Cardiac septum (tissue), 1 donor: ENCODE measurements at regions not wholly inside any gene's neighbourhood (a gene's known extent, or its start where the extent isn't known, plus 50 kb on each side); places are given as distances from the start of the nearest gene placed in this dataset.
"Not testable (repeated sequence)": the region's sequence is repeated elsewhere in the genome, so short reads cannot be mapped to it uniquely, and the experiment has no call there.

Experiments used
- DNase-seq: peaks from one replicate; pipeline ENCODE4 v3.0.0-alpha.2; 2020; ENCODE audit warnings: low spot score
- intact Hi-C: fragments of 100-400 bp; cut with DNase I; formaldehyde crosslinking; loops from one replicate; pipeline ENCODE4 v1.14.0; 2022
- donor health status: DM: no; HTN: no; CAD: no.

GRCh38 chr4:99763635-99764101 is 53.0 kb upstream of the DAPP1 start:
- DNase-seq, result no peak
- intact Hi-C loops, result no loop called here

GRCh38 chr4:99762728-99763127 is 53.9 kb upstream of the DAPP1 start:
- intact Hi-C loops, result no loop called here
- no peak for DNase-seq

- DNase-seq, result no peak
- intact Hi-C loops, result no loop called here
These were observed 56.6 kb upstream of the DAPP1 start for GRCh38 chr4:99759988-99760387.

GRCh38 chr4:99759346-99759984 is 57.2 kb upstream of the DAPP1 start:
- DNase-seq, result no peak

GRCh38 chr4:99755223-99755944 is 61.2 kb upstream of the DAPP1 start:
- intact Hi-C loops, result no loop called here
- no peak for DNase-seq

More at GRCh38 chr4:99759346-99759984, 57.2 kb upstream of the DAPP1 start:
- intact Hi-C loops, result no loop called here

- no peak for DNase-seq
- intact Hi-C loops, result no loop called here
These were observed 61.9 kb upstream of the DAPP1 start for GRCh38 chr4:99754756-99755155.

GRCh38 chr4:99753931-99754330 is 62.7 kb upstream of the DAPP1 start:
- no peak for DNase-seq
- intact Hi-C loops, result no loop called here

GRCh38 chr4:99749445-99750391 is 66.9 kb upstream of the DAPP1 start:
- intact Hi-C loops, result no loop called here
- DNase-seq, result no peak

- DNase-seq, result no peak
- intact Hi-C loops, result no loop called here
These were observed 70.2 kb upstream of the DAPP1 start for GRCh38 chr4:99746443-99746842.

GRCh38 chr4:99736846-99737245 is 79.2 kb upstream of the C4orf54 start:
- no peak for DNase-seq
- intact Hi-C loops, result no loop called here

GRCh38 chr4:99735822-99736221 is 78.2 kb upstream of the C4orf54 start:
- intact Hi-C loops, result no loop called here
- no peak for DNase-seq

- intact Hi-C loops, result no loop called here
- DNase-seq, result no peak
These were observed 77.1 kb upstream of the C4orf54 start for GRCh38 chr4:99734583-99735322.

- intact Hi-C loops, DNase-seq: not testable (repeated sequence)
These were observed 75.8 kb upstream of the C4orf54 start for GRCh38 chr4:99733455-99733854.

- intact Hi-C loops, result loop anchor here (10.0 kb wide), 2 partner anchors 74 to 114 kb away; partner anchors contain the start of gene C4orf54
These were observed 71.6 kb upstream of the C4orf54 start for GRCh38 chr4:99729186-99729585.

GRCh38 chr4:99724067-99724466 is 66.4 kb upstream of the C4orf54 start:
- intact Hi-C loops, result loop anchor here (5.0 to 10.0 kb wide), 5 partner anchors 42 to 162 kb away; partner anchors contain the start of genes C4orf54 and TRMT10A

More at GRCh38 chr4:99729186-99729585, 71.6 kb upstream of the C4orf54 start:
- no peak for DNase-seq

GRCh38 chr4:99723612-99724011 is 66.0 kb upstream of the C4orf54 start:
- intact Hi-C loops, result loop anchor here (5.0 to 10.0 kb wide), 5 partner anchors 41 to 161 kb away; partner anchors contain the start of genes C4orf54 and TRMT10A

More at GRCh38 chr4:99724067-99724466, 66.4 kb upstream of the C4orf54 start:
- no peak for DNase-seq

GRCh38 chr4:99722725-99723124 is 65.1 kb upstream of the C4orf54 start:
- intact Hi-C loops, result loop anchor here (5.0 to 10.0 kb wide), 5 partner anchors 40 to 160 kb away; partner anchors contain the start of genes C4orf54 and TRMT10A
- no peak for DNase-seq

More at GRCh38 chr4:99723612-99724011, 66.0 kb upstream of the C4orf54 start:
- peak; percentile 80 for DNase-seq

GRCh38 chr4:99722006-99722405 is 64.4 kb upstream of the C4orf54 start:
- intact Hi-C loops, result loop anchor here (5.0 to 10.0 kb wide), 5 partner anchors 40 to 160 kb away; partner anchors contain the start of genes C4orf54 and TRMT10A
- no peak for DNase-seq

GRCh38 chr4:99720206-99720605 is 62.6 kb upstream of the C4orf54 start:
- no peak for DNase-seq
- intact Hi-C loops, result loop anchor here (5.0 to 10.0 kb wide), 5 partner anchors 38 to 158 kb away; partner anchors contain the start of genes C4orf54 and TRMT10A
